Vagina (tissue), 2 donors: ENCODE measurements at regions not wholly inside any gene's neighbourhood (a gene's known extent, or its start where the extent isn't known, plus 50 kb on each side); places are given as distances from the start of the nearest gene placed in this dataset.

Experiments
- DNase-seq, 2 donors: peaks; one replicate each; pipeline ENCODE4 v3.0.0-alpha.2; 2017; ENCODE audit errors: extremely low spot score in 2 of 2
- H3K27ac ChIP-seq: fragments of 200-600 bp; sonication (generic); one replicate; pipeline ENCODE4 v1.5.1; 2019
- H3K27me3 ChIP-seq: fragments of 200-600 bp; sonication (generic); one replicate; pipeline ENCODE4 v1.5.1; 2019
- H3K36me3 ChIP-seq, 2 donors: fragments of 200-600 bp; sonication (generic); one replicate each; pipeline ENCODE4 v1.5.1; 2017 to 2019
- H3K4me1 ChIP-seq: fragments of 200-600 bp; sonication (generic); one replicate; pipeline ENCODE4 v1.5.1; 2019
- H3K4me3 ChIP-seq, 2 donors: fragments of 200-600 bp; sonication (generic); 1 replicate in 1 of 2; 2 replicates in 1 of 2; pipeline ENCODE4 v1.5.1; 2016 to 2019
- H3K9me3 ChIP-seq: fragments of 200-600 bp; sonication (generic); one replicate; pipeline ENCODE4 v1.5.1; 2019
- POLR2A ChIP-seq, 2 donors: fragments of 450-650 bp; IDR thresholded peaks; one replicate each; pipeline ENCODE4 v1.6.1; 2017; ENCODE audit warnings: antibody characterized with exemption in 2 of 2, mild to moderate bottlenecking in 2 of 2, moderate library complexity in 2 of 2
- POLR2AphosphoS5 ChIP-seq, 2 donors: sonication (generic); formaldehyde crosslinking; IDR thresholded peaks; one replicate each; pipeline ENCODE4 v1.9.0; 2017; ENCODE audit warnings: antibody characterized with exemption in 2 of 2, mild to moderate bottlenecking in 2 of 2, low read depth in 1 of 2; ENCODE audit not compliant: insufficient read depth in 1 of 2
- intact Hi-C: fragments of 100-400 bp; cut with DNase I; formaldehyde crosslinking; loops from one replicate; pipeline ENCODE4 v1.15.1; 2023
- TF ChIP-seq, protein P1 (sequence below), 3 experiments: fragments of 450-650 bp in 2 of 3; fragments of 200-600 bp in 1 of 3; sonication (generic) in 1 of 3; IDR thresholded peaks; one replicate each; pipeline ENCODE4 v1.5.1; 2017 to 2019; ENCODE audit warnings: antibody characterized with exemption in 3 of 3, mild to moderate bottlenecking in 2 of 3, moderate library complexity in 2 of 3

GRCh38 chr5:122721127-122721526 is 53.8 kb upstream of the SNX2 start:
- intact Hi-C loops, result no loop called here
- Histone ChIP-seq H3K9me3 (no peaks in the 10 kb centered on the region), H3K27ac (no peak overlapping the region), H3K27me3 (no peaks in the 10 kb centered on the region), H3K4me3 (no peak overlapping the region), H3K36me3 (no peaks in the 10 kb centered on the region), H3K4me1 (no peaks in the 10 kb centered on the region)
- TF ChIP-seq POLR2A (IDR thresholded peaks at IDR 0.05) (no peak), POLR2AphosphoS5 (IDR thresholded peaks at IDR 0.05; ENCODE audit: insufficient read depth in 1 of 2, low read depth in 1 of 2) (no peak)
- TF ChIP-seq, protein P1, sequence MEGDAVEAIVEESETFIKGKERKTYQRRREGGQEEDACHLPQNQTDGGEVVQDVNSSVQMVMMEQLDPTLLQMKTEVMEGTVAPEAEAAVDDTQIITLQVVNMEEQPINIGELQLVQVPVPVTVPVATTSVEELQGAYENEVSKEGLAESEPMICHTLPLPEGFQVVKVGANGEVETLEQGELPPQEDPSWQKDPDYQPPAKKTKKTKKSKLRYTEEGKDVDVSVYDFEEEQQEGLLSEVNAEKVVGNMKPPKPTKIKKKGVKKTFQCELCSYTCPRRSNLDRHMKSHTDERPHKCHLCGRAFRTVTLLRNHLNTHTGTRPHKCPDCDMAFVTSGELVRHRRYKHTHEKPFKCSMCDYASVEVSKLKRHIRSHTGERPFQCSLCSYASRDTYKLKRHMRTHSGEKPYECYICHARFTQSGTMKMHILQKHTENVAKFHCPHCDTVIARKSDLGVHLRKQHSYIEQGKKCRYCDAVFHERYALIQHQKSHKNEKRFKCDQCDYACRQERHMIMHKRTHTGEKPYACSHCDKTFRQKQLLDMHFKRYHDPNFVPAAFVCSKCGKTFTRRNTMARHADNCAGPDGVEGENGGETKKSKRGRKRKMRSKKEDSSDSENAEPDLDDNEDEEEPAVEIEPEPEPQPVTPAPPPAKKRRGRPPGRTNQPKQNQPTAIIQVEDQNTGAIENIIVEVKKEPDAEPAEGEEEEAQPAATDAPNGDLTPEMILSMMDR (IDR thresholded peaks at IDR 0.05), result no peak
- no peak for DNase-seq

DNA sequence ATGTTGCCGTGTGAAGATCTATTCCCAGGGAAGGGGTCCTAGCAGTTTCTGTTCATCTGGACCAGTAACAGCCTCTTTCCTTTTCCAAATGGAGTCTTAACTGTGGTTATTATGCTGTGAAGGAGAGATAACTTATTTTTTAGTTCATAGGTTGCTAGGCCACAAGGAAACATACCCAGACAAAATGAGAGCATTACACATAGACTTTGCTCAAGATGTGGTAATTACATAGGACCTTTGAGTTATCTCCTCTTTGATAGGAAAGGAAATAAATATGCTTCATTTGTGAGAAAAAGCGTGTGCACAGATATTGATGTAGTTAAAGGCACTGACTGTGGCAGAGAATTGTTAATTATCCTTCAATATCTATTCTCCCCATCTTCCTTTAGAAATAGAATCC is 52.5 kb upstream of the SNX2 start:
- no peaks in the 10 kb centered on the region for H3K4me1 ChIP-seq
- TF ChIP-seq, protein P1 (IDR thresholded peaks at IDR 0.05), result no peak
- TF ChIP-seq POLR2AphosphoS5 (IDR thresholded peaks at IDR 0.05; ENCODE audit: insufficient read depth in 1 of 2, low read depth in 1 of 2) (no peak), POLR2A (IDR thresholded peaks at IDR 0.05) (no peak)
- no peaks in the 10 kb centered on the region for H3K9me3 ChIP-seq
- no peak overlapping the region for H3K27ac ChIP-seq
- no peak for DNase-seq
- intact Hi-C loops, result no loop called here
- no peak overlapping the region for H3K4me3 ChIP-seq
- H3K36me3 ChIP-seq, result no peaks in the 10 kb centered on the region
- H3K27me3 ChIP-seq, result no peaks in the 10 kb centered on the region

- Histone ChIP-seq H3K4me1 (no peaks in the 10 kb centered on the region), H3K36me3 (no peaks in the 10 kb centered on the region), H3K27ac (no peak overlapping the region), H3K27me3 (no peaks in the 10 kb centered on the region), H3K9me3 (no peaks in the 10 kb centered on the region), H3K4me3 (no peak overlapping the region)
- TF ChIP-seq POLR2A (IDR thresholded peaks at IDR 0.05) (no peak), POLR2AphosphoS5 (IDR thresholded peaks at IDR 0.05; ENCODE audit: insufficient read depth in 1 of 2, low read depth in 1 of 2) (no peak)
- TF ChIP-seq, protein P1 (IDR thresholded peaks at IDR 0.05), result no peak
- intact Hi-C loops, result no loop called here
- no peak for DNase-seq
Measured at GRCh38 chr5:122723606-122724352, 51.1 kb upstream of the SNX2 start.
